Mesothelial cell of epicardium (in vitro differentiated cells): ENCODE measurements at regions not wholly inside any gene's neighbourhood (a gene's known extent, or its start where the extent isn't known, plus 50 kb on each side); places are given as distances from the start of the nearest gene placed in this dataset.
A peak's percentile ranks its signal among the peaks of the same experiment; 100 is the strongest.

Source experiments
- DNase-seq, 2 experiments: peaks; one replicate each; pipeline ENCODE4 v3.0.0; 2021; ENCODE audit warnings: low spot score in 2 of 2; ENCODE audit not compliant: unreplicated experiment in 2 of 2
- H3K27ac Mint-ChIP-seq: 2 replicates; pipeline ENCODE4 v1.8.0; 2021; ENCODE audit warnings: mixed read lengths
- H3K27me3 Mint-ChIP-seq: 2 replicates; pipeline ENCODE4 v1.8.0; 2021; ENCODE audit warnings: low read depth, mixed read lengths
- H3K36me3 Mint-ChIP-seq: 2 replicates; pipeline ENCODE4 v1.8.0; 2021; ENCODE audit warnings: mixed read lengths
- H3K4me1 Mint-ChIP-seq: 2 replicates; pipeline ENCODE4 v1.8.0; 2021; ENCODE audit warnings: mixed read lengths
- H3K4me3 Mint-ChIP-seq: 2 replicates; pipeline ENCODE4 v1.8.0; 2021; ENCODE audit warnings: mild to moderate bottlenecking, moderate library complexity, mixed read lengths
- H3K9me3 Mint-ChIP-seq: 2 replicates; pipeline ENCODE4 v1.8.0; 2021; ENCODE audit warnings: mixed read lengths
- CTCF ChIP-seq: fragments of 200-600 bp; sonication (generic); IDR thresholded peaks from one replicate; pipeline ENCODE4 v1.5.0; 2021; ENCODE audit warnings: antibody characterized with exemption; ENCODE audit not compliant: unreplicated experiment

- peak in 1 of 2 experiments; percentile 5 for DNase-seq
- Mint-ChIP-seq H3K27me3 (peaks cover 35% of the 10 kb centered on the region), H3K9me3 (no peaks in the 10 kb centered on the region), H3K27ac (no peak overlapping the region), H3K4me1 (peaks cover 25% of the 10 kb centered on the region), H3K36me3 (no peaks in the 10 kb centered on the region), H3K4me3 (no peak overlapping the region)
- no peak for TF ChIP-seq CTCF
Observed at GRCh38 chr10:43965918-43966570, 317.4 kb upstream of the ZNF32 start.

DNA sequence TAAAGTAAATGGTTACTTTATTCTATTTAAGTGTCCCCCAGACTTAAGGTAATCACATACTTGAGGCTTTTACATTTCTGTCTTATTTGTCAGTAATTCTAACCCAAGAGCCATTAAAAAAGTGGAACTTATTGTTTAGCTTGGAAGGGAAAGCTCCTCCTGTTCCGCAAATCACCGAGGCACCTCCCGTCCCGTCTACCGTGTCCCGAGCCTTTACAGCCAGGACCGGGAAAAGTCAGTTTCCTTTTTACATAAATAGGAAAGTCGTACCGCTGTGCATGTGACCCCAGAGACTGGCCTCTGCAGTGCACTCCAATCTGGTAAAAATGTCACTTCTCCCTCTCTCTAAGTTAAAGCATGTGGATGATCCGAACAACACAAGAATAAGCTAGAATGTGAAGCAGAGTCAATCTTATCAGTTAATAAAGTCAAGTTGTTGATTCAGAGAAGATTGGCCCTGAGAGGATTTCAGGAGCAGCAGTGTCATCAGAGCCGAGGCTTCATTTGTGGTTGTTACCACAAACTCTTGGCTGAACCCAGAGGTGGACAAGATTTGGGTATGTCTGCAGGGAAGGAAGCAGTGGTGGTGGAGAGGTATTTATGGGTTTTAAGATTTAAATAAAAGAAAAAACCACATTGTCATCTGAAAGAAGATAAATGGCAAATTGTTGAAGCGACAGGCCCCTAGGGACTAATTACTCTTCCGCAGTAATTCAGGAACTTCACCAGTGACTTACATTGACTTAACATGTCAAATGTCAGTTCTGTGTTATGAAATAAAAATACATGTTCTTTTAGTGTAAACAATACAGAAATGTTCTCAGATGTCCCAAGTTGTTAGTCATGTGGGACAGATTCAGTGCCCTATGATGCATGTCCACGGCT, 316.6 kb upstream of the ZNF32 start:
- Mint-ChIP-seq H3K36me3 (no peaks in the 10 kb centered on the region), H3K27ac (no peak overlapping the region), H3K4me1 (peaks cover 26% of the 10 kb centered on the region), H3K4me3 (no peak overlapping the region), H3K9me3 (no peaks in the 10 kb centered on the region), H3K27me3 (peaks cover 37% of the 10 kb centered on the region)
- peak in 1 of 2 experiments; percentile 6 for DNase-seq
- no peak for TF ChIP-seq CTCF

GRCh38 chr10:43964486-43964885, 315.8 kb upstream of the ZNF32 start:
- peaks cover 35% of the 10 kb centered on the region for H3K27me3 Mint-ChIP-seq
- no peak overlapping the region for H3K27ac Mint-ChIP-seq
- no peaks in the 10 kb centered on the region for H3K36me3 Mint-ChIP-seq
- peak in 1 of 2 experiments; percentile 2 for DNase-seq
- TF ChIP-seq CTCF, result no peak
- H3K4me3 Mint-ChIP-seq, result no peak overlapping the region
- no peaks in the 10 kb centered on the region for H3K9me3 Mint-ChIP-seq
- peaks cover 26% of the 10 kb centered on the region for H3K4me1 Mint-ChIP-seq

DNA sequence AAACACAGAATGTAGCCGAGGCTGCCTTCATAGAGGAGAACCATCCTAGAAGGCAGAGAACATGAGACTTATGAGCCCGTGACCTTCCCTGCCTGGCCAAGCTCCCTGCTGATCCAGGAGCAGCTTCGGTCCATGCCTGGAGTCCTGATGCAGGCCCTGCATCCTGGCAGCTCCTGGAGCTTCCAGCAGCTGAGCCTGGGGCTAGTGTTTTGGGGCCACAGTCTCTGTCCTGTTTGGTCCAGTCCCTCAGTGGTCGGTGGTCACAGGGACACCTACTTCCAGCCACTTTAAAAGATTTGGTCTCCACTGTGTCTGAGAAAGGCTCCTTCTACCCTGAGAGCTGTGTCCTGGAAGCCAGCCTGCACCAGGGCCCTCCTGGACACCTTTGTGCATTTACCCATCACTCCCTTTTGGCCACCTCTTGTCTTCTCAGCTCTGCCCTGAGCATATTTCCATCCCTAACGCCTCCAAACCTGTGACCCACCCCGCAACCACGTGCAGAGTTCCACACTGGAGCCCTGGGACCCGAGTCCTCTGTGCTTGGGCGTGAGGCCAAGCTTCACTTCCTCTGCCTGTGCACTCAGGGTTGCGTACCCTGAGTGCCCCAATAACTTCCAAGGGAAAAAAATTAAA, 315.2 kb upstream of the ZNF32 start:
- peaks cover 26% of the 10 kb centered on the region for H3K4me1 Mint-ChIP-seq
- H3K9me3 Mint-ChIP-seq, result no peaks in the 10 kb centered on the region
- no peak for TF ChIP-seq CTCF
- H3K36me3 Mint-ChIP-seq, result no peaks in the 10 kb centered on the region
- H3K27me3 Mint-ChIP-seq, result peaks cover 35% of the 10 kb centered on the region
- no peak overlapping the region for H3K27ac Mint-ChIP-seq
- DNase-seq, result peak in 1 of 2 experiments; percentile 25
- no peak overlapping the region for H3K4me3 Mint-ChIP-seq

DNA sequence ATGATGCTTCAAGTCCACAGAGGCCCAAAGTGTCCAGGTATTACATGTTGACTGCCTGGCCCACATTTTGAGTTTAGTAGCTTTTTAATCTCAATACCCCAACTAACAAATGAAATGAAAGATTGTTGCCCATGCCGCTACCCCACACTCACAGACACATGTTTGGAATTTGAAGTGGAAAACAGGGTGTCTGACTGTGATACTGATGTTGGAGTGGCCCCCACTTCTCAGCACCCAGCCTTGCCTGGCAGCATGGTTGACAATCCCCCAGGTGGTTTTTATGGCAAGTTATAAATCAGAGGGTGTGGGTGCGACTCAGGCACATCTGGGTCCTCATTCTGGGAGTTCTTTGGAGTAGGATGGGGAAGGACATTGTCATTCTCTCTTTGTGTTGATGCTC, 314.7 kb upstream of the ZNF32 start:
- Mint-ChIP-seq H3K4me1 (peaks cover 26% of the 10 kb centered on the region), H3K27ac (no peak overlapping the region), H3K9me3 (no peaks in the 10 kb centered on the region), H3K4me3 (no peak overlapping the region), H3K36me3 (no peaks in the 10 kb centered on the region), H3K27me3 (peaks cover 36% of the 10 kb centered on the region)
- no peak for TF ChIP-seq CTCF
- no peak for DNase-seq
